Pancreas (tissue), 10 donors: ENCODE measurements at regions not wholly inside any gene's neighbourhood (a gene's known extent, or its start where the extent isn't known, plus 50 kb on each side); places are given as distances from the start of the nearest gene placed in this dataset.

Source experiments
- ATAC-seq, 4 donors: fragments of 200-7000 bp; cut with Tn5 transposase; one replicate each; pipeline versions ENCODE4 v1.8.0 to v1.9.1; 2020; ENCODE audit warnings: mild to moderate bottlenecking in 4 of 4, moderate library complexity in 4 of 4
- DNase-seq, 6 donors: peaks; one replicate each; pipeline ENCODE4 v3.0.0-alpha.2; 2020
- FAIRE-seq: peaks from 2 replicates; lab custom pipeline; 2012; peaks lifted over from hg19 to GRCh38; lab: Jason Lieb, UNC
- H3K27ac ChIP-seq, 4 donors: fragments of 200-600 bp; sonication (generic); 1 replicate in 3 of 4; 2 replicates in 1 of 4; pipeline versions ENCODE4 v1.5.0 to v1.8.0; 2020
- H3K27me3 ChIP-seq, 4 donors: fragments of 200-600 bp; one replicate each; pipeline ENCODE4 v1.8.0; 2021
- H3K36me3 ChIP-seq, 3 donors: fragments of 200-600 bp; sonication (generic) in 1 of 3; one replicate each; pipeline versions ENCODE4 v1.5.0 to v1.8.0; 2020 to 2021
- H3K4me1 ChIP-seq, 3 donors: fragments of 200-600 bp; one replicate each; pipeline ENCODE4 v1.8.0; 2021
- H3K4me3 ChIP-seq, 4 donors: fragments of 200-600 bp; sonication (generic) in 2 of 4; one replicate each; pipeline versions ENCODE4 v1.5.0 to v1.8.0; 2020 to 2021
- H3K9me3 ChIP-seq, 4 donors: fragments of 200-600 bp; one replicate each; pipeline ENCODE4 v1.8.0; 2021
- CTCF ChIP-seq, 4 donors: fragments of 200-600 bp; sonication (generic) in 3 of 4; IDR thresholded peaks; one replicate each; pipeline versions ENCODE4 v1.5.0 to v1.8.0; 2021; ENCODE audit warnings: antibody characterized with exemption in 4 of 4
- WGBS, 2 donors: extraction: QIAGEN DNeasy Blood & Tissue Kit; methylation state at CpG; one replicate each; pipeline ENCODE4 v1.1.7; 2013; 5-methylcytosine and 5-hydroxymethylcytosine counted together
- intact Hi-C, 3 donors: fragments of 100-400 bp; cut with DNase I; formaldehyde crosslinking; loops; one replicate each; pipeline versions ENCODE4 v1.11.1 to v1.14.2; 2022
- donor health status: healthy with polysubstance abuse.
- donor health status: DM: no; HTN: no; CAD: no; lungs with moderate emphysema.
- donor health status: DM: no; HTN: no; CAD: no.
- donor health status: control.
- donor health status: control.
- donor health status: Bipolar disorder and iron deficiency.
- donor health status: DM: yes; HTN: yes; CAD: no.
- donor health status: DM: no; HTN: no; CAD: no.
- donor health status: DM: no; HTN: no; CAD: no.
- donor health status: DM: yes; HTN: yes; CAD: no.

- intact Hi-C loops, result no loop called here
- ATAC-seq (no peak), FAIRE-seq (no peak), DNase-seq (no peak)
- WGBS, 2 donors, result 86 to 89% methylated on average over 3 of the region's 3 CpGs
- no peaks in the 10 kb centered on the region for H3K36me3 ChIP-seq
- no peaks in the 10 kb centered on the region for H3K9me3 ChIP-seq
- H3K27ac ChIP-seq, result no peak overlapping the region
- no peaks in the 10 kb centered on the region for H3K27me3 ChIP-seq
- TF ChIP-seq CTCF (IDR thresholded peaks at IDR 0.05), result no peak
- peaks cover 0 to 9% (median 4%) of the 10 kb centered on the region in 3 donors for H3K4me1 ChIP-seq
- no peak overlapping the region for H3K4me3 ChIP-seq
Measured at GRCh38 chr10:109622566-109622965, 300.7 kb downstream of the XPNPEP1 start.

DNA sequence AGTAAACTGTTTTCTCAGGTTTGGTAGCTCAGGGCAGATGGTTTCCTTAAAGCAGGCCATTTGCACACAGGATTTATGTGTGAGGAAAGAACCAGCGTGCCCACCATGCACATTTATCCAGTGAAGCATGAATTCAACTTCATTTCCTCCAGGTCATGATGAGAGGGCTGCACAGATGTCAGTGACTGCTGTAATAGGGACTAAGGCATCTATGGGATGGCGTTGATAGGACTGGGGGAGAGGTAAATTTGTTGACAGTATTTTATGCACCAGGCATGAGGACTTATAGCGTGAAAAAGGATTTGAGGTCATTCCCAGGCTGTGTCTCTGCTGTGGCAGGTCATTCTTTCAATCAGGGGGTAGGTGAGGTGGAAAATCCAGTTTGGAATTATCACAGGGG, 302.9 kb downstream of the XPNPEP1 start:
- DNase-seq (no peak), ATAC-seq (peak in 1 of 4 donors; percentile 4), FAIRE-seq (no peak)
- no peaks in the 10 kb centered on the region for H3K27me3 ChIP-seq
- 50 to 53% methylated on average over 3 of the region's 3 CpGs for WGBS, 2 donors
- no peak for TF ChIP-seq CTCF (IDR thresholded peaks at IDR 0.05)
- H3K27ac ChIP-seq, result no peak overlapping the region
- no peak overlapping the region for H3K4me3 ChIP-seq
- no peaks in the 10 kb centered on the region for H3K36me3 ChIP-seq
- intact Hi-C loops, result no loop called here
- H3K4me1 ChIP-seq, result peaks cover 0 to 9% (median 4%) of the 10 kb centered on the region in 3 donors
- no peaks in the 10 kb centered on the region for H3K9me3 ChIP-seq

- DNase-seq (peak in 2 of 6 donors; percentile 7 to 39), ATAC-seq (peak in 3 of 4 donors; percentile 32 to 89 (median 86))
- intact Hi-C loops, result no loop called here
Measured at GRCh38 chr10:109619914-109620313, 303.4 kb downstream of the XPNPEP1 start.

DNA sequence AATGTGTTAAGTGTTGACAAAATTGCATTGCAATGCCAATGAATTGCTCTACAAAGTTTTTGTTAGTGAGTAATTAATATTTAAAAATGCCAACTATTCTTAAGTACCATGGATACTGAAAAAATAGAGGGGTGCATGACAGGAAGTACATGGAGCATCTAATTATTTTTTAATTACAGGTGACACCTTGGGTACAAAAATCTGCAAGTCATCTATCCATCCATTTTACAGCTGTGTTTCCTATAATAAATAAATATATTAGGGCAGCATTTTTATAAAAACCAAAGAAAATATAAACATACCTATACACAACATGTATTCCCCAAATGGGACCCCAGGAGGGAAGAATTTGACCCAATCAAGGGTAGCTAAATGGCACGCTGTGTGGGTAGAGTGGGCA, 304.6 kb downstream of the XPNPEP1 start:
- TF ChIP-seq CTCF (IDR thresholded peaks at IDR 0.05), result no peak
- H3K9me3 ChIP-seq, result no peaks in the 10 kb centered on the region
- no peaks in the 10 kb centered on the region for H3K36me3 ChIP-seq
- ATAC-seq (no peak), DNase-seq (no peak), FAIRE-seq (no peak)
- 89 to 97% methylated on average over 1 of the region's 1 CpG for WGBS, 2 donors
- H3K27ac ChIP-seq, result no peak overlapping the region
- peaks cover 0 to 9% (median 4%) of the 10 kb centered on the region in 3 donors for H3K4me1 ChIP-seq
- H3K27me3 ChIP-seq, result no peaks in the 10 kb centered on the region
- intact Hi-C loops, result no loop called here
- no peak overlapping the region for H3K4me3 ChIP-seq

More at GRCh38 chr10:109619914-109620313, 303.4 kb downstream of the XPNPEP1 start:
- TF ChIP-seq CTCF (IDR thresholded peaks at IDR 0.05), result no peak
- no peaks in the 10 kb centered on the region for H3K36me3 ChIP-seq
- peaks cover 0 to 9% (median 4%) of the 10 kb centered on the region in 3 donors for H3K4me1 ChIP-seq
- WGBS, 2 donors, result 17 to 27% methylated on average over 1 of the region's 1 CpG
- H3K9me3 ChIP-seq, result no peaks in the 10 kb centered on the region
- H3K27ac ChIP-seq, result no peak overlapping the region
- no peak overlapping the region for H3K4me3 ChIP-seq
- FAIRE-seq, result no peak
- H3K27me3 ChIP-seq, result no peaks in the 10 kb centered on the region

- 0% methylated on average over 1 of the region's 1 CpG for WGBS, 2 donors
- Histone ChIP-seq H3K4me3 (no peak overlapping the region), H3K36me3 (no peaks in the 10 kb centered on the region), H3K4me1 (peaks cover 0 to 9% (median 4%) of the 10 kb centered on the region in 3 donors), H3K9me3 (no peaks in the 10 kb centered on the region), H3K27me3 (no peaks in the 10 kb centered on the region), H3K27ac (no peak overlapping the region)
- no peak for FAIRE-seq
- ATAC-seq, result no peak
- intact Hi-C loops, result no loop called here
- TF ChIP-seq CTCF (IDR thresholded peaks at IDR 0.05), result no peak
- no peak for DNase-seq
Measured at GRCh38 chr10:109618301-109618700, 305.0 kb downstream of the XPNPEP1 start.
